Body of pancreas (tissue), 4 donors: ENCODE measurements at regions not wholly inside any gene's neighbourhood (a gene's known extent, or its start where the extent isn't known, plus 50 kb on each side); places are given as distances from the start of the nearest gene placed in this dataset.

ENCODE experiments used
- ATAC-seq: fragments of 150-250 bp; one replicate; pipeline ENCODE4 v1.9.1; 2016
- DNase-seq, 4 donors: peaks; one replicate each; pipeline ENCODE4 v3.0.0-alpha.2; 2019
- H3K27ac ChIP-seq, 4 donors: fragments of 200-600 bp; sonication (generic); 1 replicate in 3 of 4; 2 replicates in 1 of 4; pipeline versions ENCODE4 v1.5.1 to v1.6.1; 2016 to 2019; ENCODE audit warnings: mild to moderate bottlenecking in 1 of 4, mixed read lengths in 1 of 4, moderate library complexity in 1 of 4
- H3K27me3 ChIP-seq, 2 donors: fragments of 200-600 bp; sonication (generic); one replicate each; pipeline ENCODE4 v1.6.0; 2016; ENCODE audit warnings: mild to moderate bottlenecking in 1 of 2
- H3K36me3 ChIP-seq, 2 donors: fragments of 200-600 bp; sonication (generic); replicated peaks in 1 of 2; 2 replicates each; pipeline ENCODE4 v1.5.1; 2016; ENCODE audit warnings: low read depth in 2 of 2; ENCODE audit not compliant: insufficient read depth in 1 of 2
- H3K4me1 ChIP-seq: fragments of 200-600 bp; sonication (generic); one replicate; pipeline ENCODE4 v1.6.0; 2016
- H3K4me3 ChIP-seq, 2 donors: fragments of 200-600 bp; sonication (generic); 1 replicate in 1 of 2; 2 replicates in 1 of 2; pipeline ENCODE4 v1.5.1; 2016 to 2019
- H3K9me3 ChIP-seq, 3 donors: fragments of 200-600 bp; sonication (generic); 1 replicate in 2 of 3; 2 replicates in 1 of 3; pipeline ENCODE4 v1.5.1; 2016
- POLR2A ChIP-seq, 3 donors: fragments of 450-650 bp; IDR thresholded peaks; one replicate each; pipeline ENCODE4 v1.6.1; 2016; ENCODE audit warnings: antibody characterized with exemption in 3 of 3, mild to moderate bottlenecking in 2 of 3
- WGBS, 2 donors: methylation state at CpG; one replicate each; pipeline ENCODE4 v1.1.5; 2017; 5-methylcytosine and 5-hydroxymethylcytosine counted together
- intact Hi-C: fragments of 100-400 bp; cut with DNase I; formaldehyde crosslinking; loops from one replicate; pipeline ENCODE4 v1.15.1; 2023
- TF ChIP-seq, protein P1 (sequence below), 7 experiments: fragments of 450-650 bp in 4 of 7; fragments of 200-600 bp in 3 of 7; sonication (generic) in 3 of 7; IDR thresholded peaks; one replicate each; pipeline ENCODE4 v1.5.1; 2016 to 2019; ENCODE audit warnings: antibody characterized with exemption in 7 of 7

DNA sequence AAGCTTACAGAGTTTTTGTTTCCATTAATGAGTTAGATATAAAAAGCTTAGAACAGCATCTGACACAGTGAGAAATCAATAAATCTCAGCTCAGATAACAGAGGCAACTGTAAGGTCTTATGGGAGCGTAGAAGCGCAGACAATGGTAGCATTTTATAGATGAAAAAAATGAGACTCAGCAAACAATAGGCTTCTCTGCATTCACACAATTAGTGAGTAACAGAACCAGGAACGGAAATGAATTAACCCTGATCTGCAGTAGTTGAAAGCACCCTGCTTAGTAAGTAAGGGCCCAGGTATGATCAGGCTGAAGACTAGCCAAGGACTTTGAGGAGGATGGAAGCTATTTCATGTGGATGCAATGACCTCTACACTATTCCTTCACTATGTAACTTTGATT, 147.2 kb upstream of the EYA4 start:
- TF ChIP-seq POLR2A (IDR thresholded peaks at IDR 0.05) = no peak
- TF ChIP-seq, protein P1, sequence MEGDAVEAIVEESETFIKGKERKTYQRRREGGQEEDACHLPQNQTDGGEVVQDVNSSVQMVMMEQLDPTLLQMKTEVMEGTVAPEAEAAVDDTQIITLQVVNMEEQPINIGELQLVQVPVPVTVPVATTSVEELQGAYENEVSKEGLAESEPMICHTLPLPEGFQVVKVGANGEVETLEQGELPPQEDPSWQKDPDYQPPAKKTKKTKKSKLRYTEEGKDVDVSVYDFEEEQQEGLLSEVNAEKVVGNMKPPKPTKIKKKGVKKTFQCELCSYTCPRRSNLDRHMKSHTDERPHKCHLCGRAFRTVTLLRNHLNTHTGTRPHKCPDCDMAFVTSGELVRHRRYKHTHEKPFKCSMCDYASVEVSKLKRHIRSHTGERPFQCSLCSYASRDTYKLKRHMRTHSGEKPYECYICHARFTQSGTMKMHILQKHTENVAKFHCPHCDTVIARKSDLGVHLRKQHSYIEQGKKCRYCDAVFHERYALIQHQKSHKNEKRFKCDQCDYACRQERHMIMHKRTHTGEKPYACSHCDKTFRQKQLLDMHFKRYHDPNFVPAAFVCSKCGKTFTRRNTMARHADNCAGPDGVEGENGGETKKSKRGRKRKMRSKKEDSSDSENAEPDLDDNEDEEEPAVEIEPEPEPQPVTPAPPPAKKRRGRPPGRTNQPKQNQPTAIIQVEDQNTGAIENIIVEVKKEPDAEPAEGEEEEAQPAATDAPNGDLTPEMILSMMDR (IDR thresholded peaks at IDR 0.05) = no peak
- ATAC-seq (peak; percentile 78), DNase-seq (no peak)
- Histone ChIP-seq H3K36me3 (no peaks in the 10 kb centered on the region), H3K4me3 (no peak overlapping the region), H3K27me3 (no peaks in the 10 kb centered on the region), H3K4me1 (peaks cover 9% of the 10 kb centered on the region), H3K9me3 (no peaks in the 10 kb centered on the region), H3K27ac (no peak overlapping the region)
- WGBS, 2 donors = 23 to 24% methylated on average over 3 of the region's 3 CpGs
- intact Hi-C loops = no loop called here

DNA sequence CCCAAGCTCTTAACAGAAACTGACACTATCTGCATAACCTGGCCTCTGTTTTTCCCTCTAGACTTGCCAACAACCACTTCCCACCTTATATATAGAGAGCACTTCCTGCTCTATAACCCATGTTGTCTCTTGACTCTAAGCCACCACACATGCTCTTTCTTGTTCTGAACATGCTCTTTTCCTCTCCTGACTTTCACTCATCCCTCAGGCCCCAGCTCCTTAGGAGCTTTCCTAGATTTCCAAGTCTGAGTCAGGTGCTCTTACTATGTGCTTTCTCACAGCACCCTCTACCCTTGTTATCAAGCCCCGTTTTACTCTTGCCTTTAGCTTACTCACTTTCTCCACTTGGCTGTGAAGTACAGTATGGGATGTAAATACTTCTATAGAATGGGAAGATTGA, 143.9 kb upstream of the EYA4 start:
- H3K27me3 ChIP-seq = no peaks in the 10 kb centered on the region
- no peak overlapping the region for H3K27ac ChIP-seq
- H3K36me3 ChIP-seq = no peaks in the 10 kb centered on the region
- TF ChIP-seq POLR2A (IDR thresholded peaks at IDR 0.05) = no peak
- TF ChIP-seq, protein P1 (IDR thresholded peaks at IDR 0.05) = no peak
- no peak for DNase-seq
- H3K4me3 ChIP-seq = no peak overlapping the region
- no peaks in the 10 kb centered on the region for H3K9me3 ChIP-seq
- ATAC-seq = no peak
- H3K4me1 ChIP-seq = peaks cover 9% of the 10 kb centered on the region
- 40 to 44% methylated on average over 1 of the region's 1 CpG for WGBS, 2 donors
- intact Hi-C loops = no loop called here

DNA sequence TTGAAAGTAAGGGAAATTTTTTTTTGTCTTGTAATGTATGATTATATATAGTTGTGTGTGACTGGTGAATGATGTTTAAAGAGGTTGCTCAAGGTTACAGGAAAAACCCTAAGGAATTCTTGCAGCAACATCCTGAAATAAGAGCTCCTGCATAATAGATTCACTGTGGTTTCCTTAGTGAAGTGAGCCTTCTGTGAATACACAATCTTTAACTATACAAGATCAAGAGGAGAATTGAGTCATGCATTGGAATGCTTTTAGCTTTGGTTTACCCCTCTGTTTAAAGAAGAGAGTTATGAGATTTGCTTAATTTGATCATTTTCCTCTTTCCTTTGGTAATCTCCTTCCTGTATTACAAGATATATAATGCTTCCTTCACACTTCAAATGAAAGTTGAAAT, 141.6 kb upstream of the EYA4 start:
- H3K9me3 ChIP-seq = no peaks in the 10 kb centered on the region
- TF ChIP-seq, protein P1 (IDR thresholded peaks at IDR 0.05) = no peak
- no peak for TF ChIP-seq POLR2A (IDR thresholded peaks at IDR 0.05)
- no peak for DNase-seq
- no peak overlapping the region for H3K27ac ChIP-seq
- H3K4me3 ChIP-seq = no peak overlapping the region
- intact Hi-C loops = no loop called here
- H3K36me3 ChIP-seq = no peaks in the 10 kb centered on the region
- no peak for ATAC-seq
- peaks cover 4% of the 10 kb centered on the region for H3K4me1 ChIP-seq
- H3K27me3 ChIP-seq = no peaks in the 10 kb centered on the region

DNA sequence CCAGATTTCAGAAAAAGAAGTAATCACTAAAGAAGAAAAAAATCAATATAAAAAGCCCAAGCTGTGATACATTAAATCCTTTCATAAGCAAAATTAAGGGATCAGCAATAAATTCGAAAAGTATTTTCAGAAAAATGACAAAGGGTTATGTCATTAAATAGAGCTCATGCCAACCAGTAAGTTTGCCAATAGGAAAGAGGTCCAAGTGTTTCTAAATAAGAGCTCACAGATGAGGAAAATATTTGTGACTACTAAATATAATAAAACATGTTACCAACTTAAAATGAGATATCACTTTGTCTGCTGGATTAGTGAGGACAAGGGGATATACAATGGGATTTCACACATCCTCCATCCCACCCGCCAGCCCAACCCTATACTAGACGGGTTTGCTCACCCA, 140.3 kb upstream of the EYA4 start:
- intact Hi-C loops = no loop called here
- ATAC-seq (no peak), DNase-seq (no peak)
- Histone ChIP-seq H3K4me1 (no peaks in the 10 kb centered on the region), H3K27me3 (no peaks in the 10 kb centered on the region), H3K4me3 (no peak overlapping the region), H3K9me3 (no peaks in the 10 kb centered on the region), H3K36me3 (no peaks in the 10 kb centered on the region), H3K27ac (no peak overlapping the region)
- TF ChIP-seq POLR2A (IDR thresholded peaks at IDR 0.05) = no peak
- TF ChIP-seq, protein P1 (IDR thresholded peaks at IDR 0.05) = no peak
- 60 to 62% methylated on average over 3 of the region's 3 CpGs for WGBS, 2 donors

DNA sequence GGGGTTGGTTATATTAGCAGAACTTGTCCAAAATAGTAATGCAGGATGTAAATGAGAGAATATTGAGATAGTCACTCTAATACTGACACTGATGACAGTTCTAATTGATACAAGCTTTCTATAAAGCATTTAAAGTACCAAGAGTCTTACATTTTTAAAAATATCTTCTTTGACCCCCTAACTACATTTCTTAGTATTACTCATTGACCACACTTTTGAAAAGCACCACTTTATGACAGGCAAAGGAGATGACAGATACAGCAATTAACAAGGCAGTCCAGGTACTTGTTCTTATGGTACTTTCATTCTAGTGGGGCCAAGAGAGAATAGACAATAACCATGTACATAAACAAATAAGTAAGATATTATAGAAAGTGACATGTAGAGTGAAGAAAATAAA, 139.4 kb upstream of the EYA4 start:
- DNase-seq (no peak), ATAC-seq (no peak)
- TF ChIP-seq, protein P1 (IDR thresholded peaks at IDR 0.05) = no peak
- TF ChIP-seq POLR2A (IDR thresholded peaks at IDR 0.05) = no peak
- H3K9me3 ChIP-seq = no peaks in the 10 kb centered on the region
- no peak overlapping the region for H3K27ac ChIP-seq
- intact Hi-C loops = no loop called here
- no peaks in the 10 kb centered on the region for H3K36me3 ChIP-seq
- no peaks in the 10 kb centered on the region for H3K4me1 ChIP-seq
- H3K4me3 ChIP-seq = no peak overlapping the region
- no peaks in the 10 kb centered on the region for H3K27me3 ChIP-seq
